GM18951 (cell line): ENCODE measurements at regions not wholly inside any gene's neighbourhood (a gene's known extent, or its start where the extent isn't known, plus 50 kb on each side); places are given as distances from the start of the nearest gene placed in this dataset.

ENCODE experiments used
- POLR2A ChIP-seq: IDR thresholded peaks from 4 replicates; pipeline ENCODE4 v1.6.1; 2011; ENCODE audit warnings: mild to moderate bottlenecking; ENCODE audit not compliant: insufficient read length, insufficient read depth; ENCODE audit errors: extremely low read depth
- in situ Hi-C: fragments of 300-500 bp; cut with MboI; formaldehyde crosslinking; loops from one replicate; pipeline ENCODE4 v1.12.0; 2022; ENCODE audit warnings: low sequenced_read_pairs, mixed read lengths, inconsistent platforms; ENCODE audit not compliant: unreplicated experiment

DNA sequence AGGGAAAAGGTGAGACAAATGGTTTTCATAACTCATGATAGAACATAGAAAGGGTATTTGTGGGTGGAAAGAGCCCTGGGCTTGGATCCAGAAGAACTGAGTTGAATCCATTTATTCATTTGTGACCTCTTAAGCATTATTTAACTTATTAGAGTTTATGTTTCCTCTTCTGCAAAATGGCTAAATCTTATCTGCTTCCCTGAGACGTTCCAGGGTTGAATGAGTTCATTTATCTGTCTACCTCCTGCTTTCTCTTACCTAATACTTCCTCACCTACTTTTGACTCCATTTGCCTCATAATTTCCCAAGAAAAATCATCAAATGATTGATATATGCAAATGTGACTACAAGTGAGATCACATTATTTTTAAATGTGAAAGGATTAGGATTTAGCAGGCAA is 152.7 kb upstream of the GAS1 start:
- in situ Hi-C loops: no loop called here
- no peak for TF ChIP-seq POLR2A

DNA sequence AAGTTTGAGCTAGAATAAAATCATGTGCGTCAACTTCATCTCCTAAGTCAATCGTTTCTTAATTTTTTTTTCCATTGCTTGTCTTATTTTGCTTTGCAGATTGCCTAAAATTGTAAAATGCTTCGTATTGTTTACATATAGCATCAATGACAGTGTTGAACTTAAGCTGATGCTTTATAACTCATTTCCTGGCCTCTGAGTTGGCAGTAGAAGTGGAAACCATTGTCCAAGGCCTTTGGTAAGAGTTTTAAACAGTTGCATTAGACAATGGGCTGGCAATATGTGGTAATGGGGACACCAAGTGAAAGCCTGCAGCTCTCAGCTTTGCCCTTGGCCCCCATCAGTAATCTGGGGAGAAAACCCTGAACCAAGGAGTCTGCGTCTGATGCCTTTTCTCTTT is 154.8 kb upstream of the GAS1 start:
- no peak for TF ChIP-seq POLR2A
- in situ Hi-C loops: no loop called here

DNA sequence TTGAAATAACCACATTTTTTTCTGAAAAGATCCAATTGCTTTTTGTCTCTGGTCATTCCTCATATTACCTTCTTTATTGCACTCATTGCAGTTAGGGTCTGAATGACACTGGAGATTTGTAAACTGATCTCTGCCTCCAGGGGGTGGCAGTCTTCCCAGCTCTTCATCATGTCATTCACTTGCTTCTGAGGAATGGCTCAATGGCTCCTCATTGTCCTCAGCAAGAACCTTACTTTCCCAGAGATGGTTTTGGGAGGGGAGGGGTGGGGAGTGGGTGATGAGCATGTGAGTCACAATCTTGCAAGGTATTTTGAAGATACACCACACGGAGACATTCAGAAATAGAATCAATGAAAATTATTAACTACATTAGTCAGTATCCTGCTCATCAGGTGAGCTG is 159.8 kb upstream of the GAS1 start:
- in situ Hi-C loops: no loop called here
- TF ChIP-seq POLR2A: no peak

DNA sequence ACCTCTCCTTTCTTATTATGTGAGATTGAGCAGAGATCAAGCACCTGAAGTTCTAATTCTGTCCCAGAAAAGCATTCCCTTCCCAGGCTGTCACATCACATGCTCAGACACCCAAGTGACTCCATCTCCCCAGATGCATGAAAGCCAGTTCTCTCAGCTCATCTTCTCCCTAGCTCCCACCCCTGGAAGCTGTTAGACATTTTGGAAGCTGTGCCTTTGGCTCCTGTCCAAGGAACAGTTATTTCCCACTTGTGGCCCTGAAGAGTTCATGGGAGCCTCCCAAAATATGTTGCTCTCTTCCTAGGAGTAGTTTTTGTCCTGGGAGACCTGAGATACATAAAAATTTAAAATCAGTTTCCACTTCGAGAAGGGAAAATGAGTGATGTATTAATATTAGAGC is 161.4 kb upstream of the GAS1 start:
- in situ Hi-C loops: no loop called here
- no peak for TF ChIP-seq POLR2A

DNA sequence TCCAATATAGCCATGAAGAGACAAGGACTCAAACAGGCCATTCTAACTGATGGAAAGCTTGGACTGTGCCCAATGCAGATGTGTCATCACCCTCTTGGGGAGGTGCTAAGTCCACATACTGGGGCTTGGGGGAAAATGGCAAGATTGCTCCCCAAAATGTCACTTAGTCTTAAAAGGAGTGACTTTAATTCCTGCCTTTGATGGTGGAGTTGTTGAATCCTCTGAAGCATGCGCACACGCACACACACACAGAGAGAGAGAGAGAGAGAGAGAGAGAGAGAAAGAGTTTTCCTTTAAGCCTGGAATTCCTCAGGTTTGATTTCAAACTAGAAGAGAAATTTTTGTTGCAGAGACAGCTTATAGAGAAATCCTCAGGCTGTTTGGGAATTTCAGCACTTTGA is 161.9 kb upstream of the GAS1 start:
- no peak for TF ChIP-seq POLR2A
- in situ Hi-C loops: no loop called here

DNA sequence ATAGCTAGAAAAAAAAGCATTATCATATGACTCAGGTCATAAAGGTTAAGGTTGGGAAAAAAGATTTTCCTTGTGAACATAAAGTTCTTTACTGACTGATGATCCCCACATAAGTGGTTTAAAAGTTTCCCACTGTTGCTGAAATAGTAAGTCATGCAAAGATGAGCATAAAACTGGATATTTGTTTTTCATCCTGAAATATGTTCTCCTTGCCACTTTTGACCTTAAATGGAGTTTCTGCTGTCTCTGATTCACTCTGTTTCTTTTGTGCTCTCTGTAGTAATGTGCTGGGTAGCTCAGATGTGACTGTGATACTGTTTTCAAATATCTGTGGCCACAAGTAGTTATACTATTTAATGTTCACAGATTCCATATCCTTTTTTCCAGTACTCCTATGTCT is 162.5 kb upstream of the GAS1 start:
- in situ Hi-C loops: no loop called here
- TF ChIP-seq POLR2A: no peak

DNA sequence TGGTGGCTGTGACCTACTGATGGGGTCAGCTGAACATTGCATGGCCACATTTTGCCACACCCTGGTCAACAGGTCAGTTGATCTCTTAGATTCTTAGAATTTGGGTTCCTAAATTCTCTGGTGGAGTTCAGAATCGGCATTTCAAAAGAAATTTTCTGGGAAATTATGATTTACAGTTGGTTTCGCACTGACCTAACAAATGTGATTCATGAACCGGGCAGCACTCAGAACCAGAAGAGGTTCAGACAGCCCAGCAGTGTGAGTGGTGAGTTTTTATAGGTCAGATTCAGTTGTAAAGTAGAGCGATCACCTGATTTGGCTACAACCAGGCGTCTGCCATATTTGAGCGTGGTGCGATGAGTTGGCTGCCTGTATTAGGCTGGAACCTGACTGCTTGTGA is 163.7 kb upstream of the GAS1 start:
- no peak for TF ChIP-seq POLR2A
- in situ Hi-C loops: no loop called here

GRCh38 chr9:87112656-87113055 is 165.3 kb upstream of the GAS1 start:
- in situ Hi-C loops: no loop called here
- no peak for TF ChIP-seq POLR2A

GRCh38 chr9:87113874-87114273 is 166.6 kb upstream of the GAS1 start:
- TF ChIP-seq POLR2A: no peak
- in situ Hi-C loops: no loop called here

DNA sequence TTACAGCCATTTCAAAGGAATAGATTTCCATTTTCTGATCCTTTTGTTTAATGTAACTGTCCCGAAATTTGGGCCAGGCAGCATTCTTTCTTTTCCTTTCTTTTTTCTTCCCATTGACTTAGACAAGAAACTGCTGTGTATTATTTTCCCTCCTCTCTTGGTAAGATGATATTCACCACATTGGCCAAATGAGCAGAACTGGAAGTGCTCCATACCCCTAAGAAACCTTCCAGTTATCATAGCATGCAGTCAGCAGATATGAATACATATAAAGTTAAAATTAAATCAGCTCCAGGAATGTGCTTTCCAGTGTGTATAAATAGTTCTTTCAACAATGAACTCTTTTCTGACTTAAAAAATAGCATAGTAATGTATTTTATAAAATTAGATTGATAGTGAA is 168.5 kb upstream of the GAS1 start:
- in situ Hi-C loops: no loop called here
- TF ChIP-seq POLR2A: no peak

GRCh38 chr9:87116492-87116891 is 169.2 kb upstream of the GAS1 start:
- TF ChIP-seq POLR2A: no peak

GRCh38 chr9:87118594-87118993 is 171.3 kb upstream of the GAS1 start:
- in situ Hi-C loops: no loop called here
- no peak for TF ChIP-seq POLR2A

More at GRCh38 chr9:87116492-87116891, 169.2 kb upstream of the GAS1 start:
- in situ Hi-C loops: no loop called here

DNA sequence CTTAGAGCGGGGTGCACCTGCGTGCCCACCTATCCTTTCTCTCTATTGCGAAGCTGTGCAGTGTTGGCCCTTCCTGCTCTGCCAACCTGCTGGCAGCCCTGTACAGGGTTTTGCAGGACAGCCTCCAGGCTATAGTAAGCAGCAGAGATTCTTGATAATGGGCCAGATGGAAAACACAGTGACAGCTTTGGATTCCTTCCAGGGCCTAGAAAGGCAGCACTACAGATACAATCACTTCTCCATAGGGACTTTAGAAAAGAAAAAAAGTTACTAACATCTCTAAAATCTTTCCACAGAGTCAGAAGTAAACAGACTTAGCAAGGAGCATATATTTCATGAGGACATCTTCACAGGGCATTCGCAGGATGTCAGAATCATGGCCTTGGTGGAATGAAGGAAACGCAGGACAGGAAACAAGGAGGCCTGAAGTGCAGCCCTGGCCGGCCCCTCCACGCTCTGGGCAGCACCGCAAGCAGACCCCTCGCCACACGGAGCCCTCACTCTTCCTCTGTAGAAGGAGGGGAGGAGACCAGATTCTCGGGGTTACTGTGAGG is 172.1 kb upstream of the GAS1 start:
- in situ Hi-C loops: no loop called here

GRCh38 chr9:87120610-87121009 is 173.3 kb upstream of the GAS1 start:
- in situ Hi-C loops: no loop called here
- no peak for TF ChIP-seq POLR2A

More for the DNA sequence above, 172.1 kb upstream of the GAS1 start:
- TF ChIP-seq POLR2A: no peak
